ENCODE measurements at regions not wholly inside any gene's neighbourhood (a gene's known extent, or its start where the extent isn't known, plus 50 kb on each side); places are given as distances from the start of the nearest gene placed in this dataset.

DNA sequence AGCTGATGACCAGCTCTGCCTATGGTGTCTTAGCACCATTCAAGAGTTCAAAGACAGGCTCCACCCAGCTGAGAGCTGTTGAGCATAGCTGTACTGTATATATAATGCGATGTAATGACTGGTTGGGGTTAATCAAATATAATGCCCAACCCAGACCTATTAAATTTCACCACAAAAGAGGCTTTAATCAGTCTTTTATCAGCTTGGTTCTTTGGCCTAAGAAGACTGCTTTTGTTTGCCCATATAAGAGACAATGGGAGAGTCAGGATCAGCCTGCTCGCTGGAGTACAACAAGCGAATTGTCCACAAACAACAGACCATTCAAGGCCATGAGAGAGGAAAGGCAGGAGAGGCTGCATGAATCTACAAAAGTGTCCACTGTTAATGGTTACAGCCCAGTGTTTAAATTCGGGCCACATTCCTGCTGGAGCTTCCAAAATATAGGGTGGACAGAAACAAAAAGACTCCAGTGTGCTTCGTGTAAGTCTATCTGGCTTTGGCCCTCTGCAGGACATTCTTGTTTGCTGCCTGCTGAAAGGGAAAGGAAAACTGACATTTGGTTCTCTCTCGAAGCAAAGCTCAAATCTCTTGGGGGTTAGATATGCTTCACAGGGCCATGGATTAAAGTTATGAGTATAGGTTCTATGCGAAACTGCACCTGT, 109.2 kb upstream of the FOXN2 start (continued):
- TF ChIP-seq, protein P1, sequence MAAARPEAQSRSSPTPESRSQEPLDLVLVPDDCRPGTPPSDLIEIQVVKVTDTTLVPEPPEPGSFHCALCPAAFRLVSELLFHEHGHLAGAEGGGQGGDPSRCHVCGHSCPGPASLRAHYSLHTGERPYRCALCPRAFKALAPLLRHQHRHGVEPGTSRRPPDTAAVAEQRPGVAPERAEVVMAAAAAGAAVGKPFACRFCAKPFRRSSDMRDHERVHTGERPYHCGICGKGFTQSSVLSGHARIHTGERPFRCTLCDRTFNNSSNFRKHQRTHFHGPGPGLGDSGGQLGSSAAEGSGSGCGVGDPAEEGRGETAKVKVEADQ (CRISPR knock-in tag; IDR thresholded peaks at IDR 0.05; ENCODE audit: borderline replicate concordance): 0 out of 2 replicates have a peak, but pooled peaks have one; percentile 79
- TF ChIP-seq ZFX (CRISPR knock-in tag; IDR thresholded peaks at IDR 0.05; ENCODE audit: low read depth): peak; percentile 74
- TF ChIP-seq MBNL3 (CRISPR knock-in tag; conservative IDR thresholded peaks at IDR 0.05): no peak
- no peak for TF ChIP-seq MED8 (CRISPR knock-in tag; IDR thresholded peaks at IDR 0.05; ENCODE audit: insufficient replicate concordance)
- peak; percentile 35; the same call in 1 of the 2 replicates for TF ChIP-seq KMT2A (CRISPR knock-in tag; IDR thresholded peaks at IDR 0.05)
- TF ChIP-seq SOX5 (CRISPR knock-in tag; IDR thresholded peaks at IDR 0.05; ENCODE audit: borderline replicate concordance): peak; percentile 99
- TF ChIP-seq STAT5B (CRISPR knock-in tag; IDR thresholded peaks at IDR 0.05): no peak
- peak; percentile 92; the same call in 1 of the 2 replicates for TF ChIP-seq ZNF644 (CRISPR knock-in tag; IDR thresholded peaks at IDR 0.05; ENCODE audit: low read depth)
- TF ChIP-seq GZF1 (CRISPR knock-in tag; IDR thresholded peaks at IDR 0.05): no peak
- TF ChIP-seq NCOR1 (IDR thresholded peaks at IDR 0.05; ENCODE audit: borderline replicate concordance, low read length): peak; percentile 33; the same call in 1 of the 2 replicates
- TF ChIP-seq, protein P2, sequence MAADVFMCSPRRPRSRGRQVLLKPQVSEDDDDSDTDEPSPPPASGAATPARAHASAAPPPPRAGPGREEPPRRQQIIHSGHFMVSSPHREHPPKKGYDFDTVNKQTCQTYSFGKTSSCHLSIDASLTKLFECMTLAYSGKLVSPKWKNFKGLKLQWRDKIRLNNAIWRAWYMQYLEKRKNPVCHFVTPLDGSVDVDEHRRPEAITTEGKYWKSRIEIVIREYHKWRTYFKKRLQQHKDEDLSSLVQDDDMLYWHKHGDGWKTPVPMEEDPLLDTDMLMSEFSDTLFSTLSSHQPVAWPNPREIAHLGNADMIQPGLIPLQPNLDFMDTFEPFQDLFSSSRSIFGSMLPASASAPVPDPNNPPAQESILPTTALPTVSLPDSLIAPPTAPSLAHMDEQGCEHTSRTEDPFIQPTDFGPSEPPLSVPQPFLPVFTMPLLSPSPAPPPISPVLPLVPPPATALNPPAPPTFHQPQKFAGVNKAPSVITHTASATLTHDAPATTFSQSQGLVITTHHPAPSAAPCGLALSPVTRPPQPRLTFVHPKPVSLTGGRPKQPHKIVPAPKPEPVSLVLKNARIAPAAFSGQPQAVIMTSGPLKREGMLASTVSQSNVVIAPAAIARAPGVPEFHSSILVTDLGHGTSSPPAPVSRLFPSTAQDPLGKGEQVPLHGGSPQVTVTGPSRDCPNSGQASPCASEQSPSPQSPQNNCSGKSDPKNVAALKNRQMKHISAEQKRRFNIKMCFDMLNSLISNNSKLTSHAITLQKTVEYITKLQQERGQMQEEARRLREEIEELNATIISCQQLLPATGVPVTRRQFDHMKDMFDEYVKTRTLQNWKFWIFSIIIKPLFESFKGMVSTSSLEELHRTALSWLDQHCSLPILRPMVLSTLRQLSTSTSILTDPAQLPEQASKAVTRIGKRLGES (CRISPR knock-in tag; IDR thresholded peaks at IDR 0.05; ENCODE audit: borderline replicate concordance): no peak
- no peak for TF ChIP-seq DNMT3B (CRISPR knock-in tag; conservative IDR thresholded peaks at IDR 0.05)
- TF ChIP-seq ZNF44 (CRISPR knock-in tag; IDR thresholded peaks at IDR 0.05): peak; percentile 53; the same call in 1 of the 2 replicates
- TF ChIP-seq, protein P3, sequence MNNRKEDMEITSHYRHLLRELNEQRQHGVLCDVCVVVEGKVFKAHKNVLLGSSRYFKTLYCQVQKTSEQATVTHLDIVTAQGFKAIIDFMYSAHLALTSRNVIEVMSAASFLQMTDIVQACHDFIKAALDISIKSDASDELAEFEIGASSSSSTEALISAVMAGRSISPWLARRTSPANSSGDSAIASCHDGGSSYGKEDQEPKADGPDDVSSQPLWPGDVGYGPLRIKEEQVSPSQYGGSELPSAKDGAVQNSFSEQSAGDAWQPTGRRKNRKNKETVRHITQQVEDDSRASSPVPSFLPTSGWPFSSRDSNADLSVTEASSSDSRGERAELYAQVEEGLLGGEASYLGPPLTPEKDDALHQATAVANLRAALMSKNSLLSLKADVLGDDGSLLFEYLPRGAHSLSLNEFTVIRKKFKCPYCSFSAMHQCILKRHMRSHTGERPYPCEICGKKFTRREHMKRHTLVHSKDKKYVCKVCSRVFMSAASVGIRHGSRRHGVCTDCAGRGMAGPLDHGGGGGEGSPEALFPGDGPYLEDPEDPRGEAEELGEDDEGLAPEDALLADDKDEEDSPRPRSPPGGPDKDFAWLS (CRISPR knock-in tag; IDR thresholded peaks at IDR 0.05; ENCODE audit: borderline replicate concordance): no peak
- TF ChIP-seq, protein P4, sequence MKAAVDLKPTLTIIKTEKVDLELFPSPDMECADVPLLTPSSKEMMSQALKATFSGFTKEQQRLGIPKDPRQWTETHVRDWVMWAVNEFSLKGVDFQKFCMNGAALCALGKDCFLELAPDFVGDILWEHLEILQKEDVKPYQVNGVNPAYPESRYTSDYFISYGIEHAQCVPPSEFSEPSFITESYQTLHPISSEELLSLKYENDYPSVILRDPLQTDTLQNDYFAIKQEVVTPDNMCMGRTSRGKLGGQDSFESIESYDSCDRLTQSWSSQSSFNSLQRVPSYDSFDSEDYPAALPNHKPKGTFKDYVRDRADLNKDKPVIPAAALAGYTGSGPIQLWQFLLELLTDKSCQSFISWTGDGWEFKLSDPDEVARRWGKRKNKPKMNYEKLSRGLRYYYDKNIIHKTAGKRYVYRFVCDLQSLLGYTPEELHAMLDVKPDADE (CRISPR knock-in tag; IDR thresholded peaks at IDR 0.05): no peak
- TF ChIP-seq SMAD9 (CRISPR knock-in tag; IDR thresholded peaks at IDR 0.05): no peak
- peak; percentile 82 for TF ChIP-seq ZNF331 (CRISPR knock-in tag; IDR thresholded peaks at IDR 0.05)
- TF ChIP-seq PRPF4 (IDR thresholded peaks at IDR 0.05; ENCODE audit: low read depth, low read length, poor library complexity, severe bottlenecking): no peak
- peak; percentile 92 for TF ChIP-seq TEAD3 (CRISPR knock-in tag; optimal IDR thresholded peaks at IDR 0.05; ENCODE audit: borderline replicate concordance)
- no peak for TF ChIP-seq ZNF841 (CRISPR knock-in tag; IDR thresholded peaks at IDR 0.05; ENCODE audit: borderline replicate concordance)
- peak; percentile 43; the same call in 1 of the 2 replicates for TF ChIP-seq ZSCAN21 (CRISPR knock-in tag; IDR thresholded peaks at IDR 0.05; ENCODE audit: borderline replicate concordance)
- TF ChIP-seq ZBTB20 (CRISPR knock-in tag; IDR thresholded peaks at IDR 0.05; ENCODE audit: borderline replicate concordance, low read depth): 0 out of 2 replicates have a peak, but pooled peaks have one; percentile 14
- peak; percentile 82 for TF ChIP-seq FOXO1 (CRISPR knock-in tag; IDR thresholded peaks at IDR 0.05)
- no peak for TF ChIP-seq ZNF7 (CRISPR knock-in tag; IDR thresholded peaks at IDR 0.05)
- no peak for TF ChIP-seq TAF15 (IDR thresholded peaks at IDR 0.05; ENCODE audit: low read depth, low read length, poor library complexity, severe bottlenecking)
